IMR-90 (cell line): ENCODE measurements at regions not wholly inside any gene's neighbourhood (a gene's known extent, or its start where the extent isn't known, plus 50 kb on each side); places are given as distances from the start of the nearest gene placed in this dataset.

ENCODE experiments used
- ATAC-seq: fragments of 200-7000 bp; cut with Tn5 transposase; 2 replicates; pipeline ENCODE4 v1.9.1; 2020; ENCODE audit warnings: low read depth, mild to moderate bottlenecking, moderate library complexity
- BruUV-seq: library from RNA; stranded (reverse); fragments of 400-500 nt; replicated peaks from 2 replicates; lab custom pipeline; 2021; lab: Mats Ljungman, UMichigan
- CTCF ChIA-PET: fragments of 300-600 bp; formaldehyde crosslinking; extraction: SDS; loops from one replicate; lab custom pipeline; 2021; ENCODE audit warnings: antibody characterized with exemption; lab: Yijun Ruan, JAX
- POLR2A ChIA-PET: fragments of 300-600 bp; sonication (Branson Sonifier 250); formaldehyde crosslinking; loops from one replicate; lab custom pipeline; 2022; ENCODE audit warnings: antibody characterized with exemption; ENCODE audit not compliant: unreplicated experiment; lab: Charles Lee
- DNase-seq: peaks from one replicate; pipeline ENCODE4 v3.0.0; 2013
- H2AFZ ChIP-seq: replicated peaks from 2 replicates; pipeline ENCODE3; 2013; ENCODE audit warnings: low read length, mild to moderate bottlenecking; ENCODE audit not compliant: poor library complexity
- H2AK5ac ChIP-seq: 2 replicates; pipeline ENCODE4 v1.6.1; 2013; ENCODE audit warnings: low read depth, low read length, inconsistent platforms
- H2AK9ac ChIP-seq: replicated peaks from 2 replicates; pipeline ENCODE3; 2013; ENCODE audit warnings: mild to moderate bottlenecking, low read depth, low read length, moderate library complexity; ENCODE audit not compliant: poor library complexity
- H2BK120ac ChIP-seq: 2 replicates; pipeline ENCODE4 v1.6.1; 2013; ENCODE audit warnings: low read depth, low read length, inconsistent platforms
- H2BK15ac ChIP-seq: 3 replicates; pipeline ENCODE4 v1.6.1; 2013; ENCODE audit warnings: low read depth, low read length, inconsistent platforms
- H2BK20ac ChIP-seq: 2 replicates; pipeline ENCODE4 v1.6.1; 2013; ENCODE audit warnings: low read depth, mild to moderate bottlenecking, inconsistent platforms, low read length, moderate library complexity
- H2BK5ac ChIP-seq: 2 replicates; pipeline ENCODE4 v1.6.1; 2013; ENCODE audit warnings: mild to moderate bottlenecking, low read depth, low read length, inconsistent platforms; ENCODE audit not compliant: poor library complexity, severe bottlenecking
- H3K14ac ChIP-seq: replicated peaks from 2 replicates; pipeline ENCODE4 v1.6.1; 2013; ENCODE audit warnings: low read depth, low read length, inconsistent platforms
- H3K18ac ChIP-seq: 2 replicates; pipeline ENCODE4 v1.6.1; 2013; ENCODE audit warnings: low read depth, low read length, control low read depth
- H3K23ac ChIP-seq: 2 replicates; pipeline ENCODE4 v1.6.1; 2013; ENCODE audit warnings: low read depth, low read length, inconsistent platforms
- H3K27ac ChIP-seq: 2 replicates; pipeline ENCODE4 v1.5.1; 2013; ENCODE audit warnings: mild to moderate bottlenecking, control low read depth, low read length; ENCODE audit not compliant: insufficient read depth
- H3K27me3 ChIP-seq: 2 replicates; pipeline ENCODE4 v1.6.1; 2013; ENCODE audit warnings: low read length; ENCODE audit not compliant: control insufficient read depth, insufficient read depth
- H3K36me3 ChIP-seq: 2 replicates; pipeline ENCODE4 v1.6.1; 2013; ENCODE audit warnings: low read length, mixed read lengths; ENCODE audit not compliant: control insufficient read depth, insufficient read depth
- H3K4ac ChIP-seq: 2 replicates; pipeline ENCODE4 v1.6.1; 2013; ENCODE audit warnings: low read depth, low read length, inconsistent platforms
- H3K4me1 ChIP-seq: 2 replicates; pipeline ENCODE4 v1.6.1; 2013; ENCODE audit warnings: low read length, mixed read lengths; ENCODE audit not compliant: control insufficient read depth, insufficient read depth
- H3K4me2 ChIP-seq: 2 replicates; pipeline ENCODE4 v1.6.1; 2013; ENCODE audit warnings: low read depth, mild to moderate bottlenecking, control low read depth, low read length, moderate library complexity
- H3K4me3 ChIP-seq: 2 replicates; pipeline ENCODE4 v1.5.1; 2013; ENCODE audit warnings: low read depth, mild to moderate bottlenecking, control low read depth, low read length, moderate library complexity; ENCODE audit not compliant: insufficient read depth
- H3K56ac ChIP-seq: 2 replicates; pipeline ENCODE4 v1.6.1; 2013; ENCODE audit warnings: low read length, inconsistent platforms; ENCODE audit not compliant: insufficient read depth; ENCODE audit errors: extremely low read depth
- H3K79me1 ChIP-seq, 2 experiments: 2 replicates each; pipeline ENCODE4 v1.6.1; 2013; ENCODE audit warnings: low read length in 2 of 2, inconsistent platforms in 1 of 2, low read depth in 1 of 2
- H3K9ac ChIP-seq: 2 replicates; pipeline ENCODE4 v1.6.1; 2013; ENCODE audit warnings: low read depth, low read length, control low read depth
- H3K9me1 ChIP-seq: 2 replicates; pipeline ENCODE4 v1.6.1; 2013; ENCODE audit warnings: low read length, inconsistent platforms; ENCODE audit not compliant: insufficient read depth
- H3K9me3 ChIP-seq: 2 replicates; pipeline ENCODE4 v1.6.1; 2013; ENCODE audit warnings: low read length; ENCODE audit not compliant: control insufficient read depth, insufficient read depth
- H4K20me1 ChIP-seq: 2 replicates; pipeline ENCODE4 v1.6.1; 2013; ENCODE audit warnings: low read length, inconsistent platforms; ENCODE audit not compliant: insufficient read depth
- H4K5ac ChIP-seq: 2 replicates; pipeline ENCODE4 v1.6.1; 2013; ENCODE audit warnings: mild to moderate bottlenecking, low read depth, low read length, control low read depth
- H4K8ac ChIP-seq, 2 experiments: 2 replicates each; pipeline ENCODE4 v1.6.1; 2013; ENCODE audit warnings: low read depth in 2 of 2, low read length in 2 of 2, control low read depth in 1 of 2, inconsistent platforms in 1 of 2
- H4K91ac ChIP-seq: 2 replicates; pipeline ENCODE4 v1.6.1; 2013; ENCODE audit warnings: low read depth, low read length, inconsistent platforms; ENCODE audit not compliant: insufficient read depth
- BHLHE40 ChIP-seq: fragments of 150-350 bp; IDR thresholded peaks from 2 replicates; pipeline ENCODE4 v1.6.1; 2016; ENCODE audit warnings: mild to moderate bottlenecking, low read depth, low read length
- CEBPB ChIP-seq: IDR thresholded peaks from 2 replicates; pipeline ENCODE4 v1.6.1; 2012; ENCODE audit warnings: low read depth, low read length, improper control_type of control experiment
- CHD1 ChIP-seq: IDR thresholded peaks from 2 replicates; pipeline ENCODE4 v1.6.1; 2012; ENCODE audit warnings: low read depth, low read length, improper control_type of control experiment
- MAFK ChIP-seq: IDR thresholded peaks from 2 replicates; pipeline ENCODE4 v1.6.1; 2012; ENCODE audit warnings: low read depth, low read length, improper control_type of control experiment
- MXI1 ChIP-seq: IDR thresholded peaks from 2 replicates; pipeline ENCODE4 v1.6.1; 2012; ENCODE audit warnings: low read depth, mild to moderate bottlenecking, low read length, moderate library complexity, borderline replicate concordance
- NFE2L2 ChIP-seq: fragments of 150-350 bp; IDR thresholded peaks from 2 replicates; pipeline ENCODE4 v1.6.1; 2016; ENCODE audit warnings: low read depth, mild to moderate bottlenecking, low read length
- RCOR1 ChIP-seq: IDR thresholded peaks from 2 replicates; pipeline ENCODE4 v1.6.1; 2012; ENCODE audit warnings: mild to moderate bottlenecking, low read length, improper control_type of control experiment; ENCODE audit not compliant: insufficient replicate concordance
- RFX5 ChIP-seq: IDR thresholded peaks from 2 replicates; pipeline ENCODE4 v1.8.0; 2012; ENCODE audit warnings: low read depth, mild to moderate bottlenecking, low read length, moderate library complexity
- SMC3 ChIP-seq: fragments of 150-350 bp; IDR thresholded peaks from 2 replicates; pipeline ENCODE4 v1.6.1; 2016; ENCODE audit warnings: low read depth, mild to moderate bottlenecking, antibody characterized with exemption, low read length, moderate library complexity
- WGBS, 2 experiments: methylation state at CpG; one replicate each; pipeline versions ENCODE4 v1.1.5 to v1.1.7; 2013; ENCODE audit warnings: missing lambda C conversion rate in 2 of 2; ENCODE audit not compliant: insufficient read length in 1 of 2; ENCODE audit errors: extremely low coverage in 2 of 2; 5-methylcytosine and 5-hydroxymethylcytosine counted together
- dilution Hi-C: fragments of 300-500 bp; cut with HindIII; formaldehyde crosslinking; loops from one replicate; pipeline ENCODE4 v1.14.3; 2018; ENCODE audit warnings: low sequenced_read_pairs; ENCODE audit not compliant: unreplicated experiment
- in situ Hi-C: fragments of 300-500 bp; cut with MboI; formaldehyde crosslinking; loops from 3 replicates; pipeline ENCODE4 v1.14.3; 2019; ENCODE audit warnings: low sequenced_read_pairs, inconsistent platforms, mixed read lengths
- intact Hi-C: fragments of 100-400 bp; cut with micrococcal nuclease; formaldehyde crosslinking; loops from 2 replicates; pipeline ENCODE4 v1.10.0; 2022
- TF ChIP-seq, protein P1 (sequence below): conservative IDR thresholded peaks from 2 replicates; pipeline ENCODE4 v1.5.1; 2012; ENCODE audit warnings: mild to moderate bottlenecking, low read depth, low read length, improper control_type of control experiment
- TF ChIP-seq, protein P2 (sequence below): fragments of 150-350 bp; IDR thresholded peaks from 2 replicates; pipeline ENCODE4 v1.6.1; 2016; ENCODE audit warnings: low read depth, mild to moderate bottlenecking, low read length, moderate library complexity, borderline replicate concordance

DNA sequence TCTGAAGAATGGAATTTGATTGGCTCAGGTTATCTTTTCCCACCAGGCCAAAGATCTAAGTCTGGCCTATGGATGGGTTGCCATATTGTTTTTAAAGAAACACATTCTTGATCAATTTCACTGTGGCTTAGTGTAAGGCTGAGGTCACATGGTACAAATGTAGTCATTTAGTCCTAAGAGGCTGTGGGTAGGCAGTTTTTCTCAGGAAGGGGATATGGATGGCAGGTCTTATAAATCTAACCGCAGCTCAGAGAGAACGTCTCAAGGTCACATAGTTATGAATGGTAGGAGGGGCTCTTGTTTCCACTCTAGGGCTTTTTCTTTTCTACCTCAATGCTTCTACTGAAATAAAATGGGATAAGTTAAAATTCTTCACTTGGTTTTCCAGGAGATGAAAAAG lies 128.6 kb upstream of the ACTBL2 start:
- H3K4me3 ChIP-seq: no peak overlapping the region
- no peak overlapping the region for H2AK5ac ChIP-seq
- H3K4ac ChIP-seq: no peak overlapping the region
- TF ChIP-seq CEBPB: no peak
- TF ChIP-seq, protein P1, sequence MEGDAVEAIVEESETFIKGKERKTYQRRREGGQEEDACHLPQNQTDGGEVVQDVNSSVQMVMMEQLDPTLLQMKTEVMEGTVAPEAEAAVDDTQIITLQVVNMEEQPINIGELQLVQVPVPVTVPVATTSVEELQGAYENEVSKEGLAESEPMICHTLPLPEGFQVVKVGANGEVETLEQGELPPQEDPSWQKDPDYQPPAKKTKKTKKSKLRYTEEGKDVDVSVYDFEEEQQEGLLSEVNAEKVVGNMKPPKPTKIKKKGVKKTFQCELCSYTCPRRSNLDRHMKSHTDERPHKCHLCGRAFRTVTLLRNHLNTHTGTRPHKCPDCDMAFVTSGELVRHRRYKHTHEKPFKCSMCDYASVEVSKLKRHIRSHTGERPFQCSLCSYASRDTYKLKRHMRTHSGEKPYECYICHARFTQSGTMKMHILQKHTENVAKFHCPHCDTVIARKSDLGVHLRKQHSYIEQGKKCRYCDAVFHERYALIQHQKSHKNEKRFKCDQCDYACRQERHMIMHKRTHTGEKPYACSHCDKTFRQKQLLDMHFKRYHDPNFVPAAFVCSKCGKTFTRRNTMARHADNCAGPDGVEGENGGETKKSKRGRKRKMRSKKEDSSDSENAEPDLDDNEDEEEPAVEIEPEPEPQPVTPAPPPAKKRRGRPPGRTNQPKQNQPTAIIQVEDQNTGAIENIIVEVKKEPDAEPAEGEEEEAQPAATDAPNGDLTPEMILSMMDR: no peak
- TF ChIP-seq RFX5: no peak
- TF ChIP-seq, protein P2, sequence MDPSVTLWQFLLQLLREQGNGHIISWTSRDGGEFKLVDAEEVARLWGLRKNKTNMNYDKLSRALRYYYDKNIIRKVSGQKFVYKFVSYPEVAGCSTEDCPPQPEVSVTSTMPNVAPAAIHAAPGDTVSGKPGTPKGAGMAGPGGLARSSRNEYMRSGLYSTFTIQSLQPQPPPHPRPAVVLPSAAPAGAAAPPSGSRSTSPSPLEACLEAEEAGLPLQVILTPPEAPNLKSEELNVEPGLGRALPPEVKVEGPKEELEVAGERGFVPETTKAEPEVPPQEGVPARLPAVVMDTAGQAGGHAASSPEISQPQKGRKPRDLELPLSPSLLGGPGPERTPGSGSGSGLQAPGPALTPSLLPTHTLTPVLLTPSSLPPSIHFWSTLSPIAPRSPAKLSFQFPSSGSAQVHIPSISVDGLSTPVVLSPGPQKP: no peak
- TF ChIP-seq CHD1: no peak
- TF ChIP-seq NFE2L2: no peak
- TF ChIP-seq MXI1: no peak
- no peak for TF ChIP-seq MAFK
- no peak for TF ChIP-seq BHLHE40
- no peak for TF ChIP-seq RCOR1
- TF ChIP-seq SMC3: no peak
- no peak overlapping the region for H4K5ac ChIP-seq
- intact Hi-C loops: loop anchor here (5.0 kb wide), 1 partner anchor 104 kb away; no protein-coding TSS in a partner anchor
- no peak overlapping the region for H2AFZ ChIP-seq
- H3K9me1 ChIP-seq: no peaks in the 10 kb centered on the region
- no TSS peak for BruUV-seq
- no peak overlapping the region for H2BK20ac ChIP-seq
- no peaks in the 10 kb centered on the region for H3K27me3 ChIP-seq
- no peaks in the 10 kb centered on the region for H3K79me1 ChIP-seq
- H3K56ac ChIP-seq: no peak overlapping the region
- dilution Hi-C loops: no loop called here
- no peak overlapping the region for H2BK15ac ChIP-seq
- no peak overlapping the region for H4K91ac ChIP-seq
- no peak overlapping the region for H2BK120ac ChIP-seq
- H3K9ac ChIP-seq: no peak overlapping the region
- H2AK9ac ChIP-seq: no peak overlapping the region
- no peak overlapping the region for H3K18ac ChIP-seq
- WGBS, 2 experiments: no CpG with 5 or more reads among the region's 2 CpGs
- ChIA-PET POLR2A (no interaction called here), CTCF (no interaction called here)
- ATAC-seq (no peak), DNase-seq (no peak)
- no peaks in the 10 kb centered on the region for H4K20me1 ChIP-seq
- H3K27ac ChIP-seq: no peak overlapping the region
- H3K4me1 ChIP-seq: no peaks in the 10 kb centered on the region
- no peaks in the 10 kb centered on the region for H3K36me3 ChIP-seq
- no peak overlapping the region for H4K8ac ChIP-seq
- no peaks in the 10 kb centered on the region for H3K9me3 ChIP-seq
- no peak overlapping the region for H3K23ac ChIP-seq
- H3K14ac ChIP-seq: no peak overlapping the region
- H3K4me2 ChIP-seq: no peak overlapping the region
- in situ Hi-C loops: no loop called here
- H2BK5ac ChIP-seq: no peak overlapping the region
